ENCODE measurements at regions not wholly inside any gene's neighbourhood (a gene's known extent, or its start where the extent isn't known, plus 50 kb on each side); places are given as distances from the start of the nearest gene placed in this dataset.

- TF ChIP-seq, protein P1, sequence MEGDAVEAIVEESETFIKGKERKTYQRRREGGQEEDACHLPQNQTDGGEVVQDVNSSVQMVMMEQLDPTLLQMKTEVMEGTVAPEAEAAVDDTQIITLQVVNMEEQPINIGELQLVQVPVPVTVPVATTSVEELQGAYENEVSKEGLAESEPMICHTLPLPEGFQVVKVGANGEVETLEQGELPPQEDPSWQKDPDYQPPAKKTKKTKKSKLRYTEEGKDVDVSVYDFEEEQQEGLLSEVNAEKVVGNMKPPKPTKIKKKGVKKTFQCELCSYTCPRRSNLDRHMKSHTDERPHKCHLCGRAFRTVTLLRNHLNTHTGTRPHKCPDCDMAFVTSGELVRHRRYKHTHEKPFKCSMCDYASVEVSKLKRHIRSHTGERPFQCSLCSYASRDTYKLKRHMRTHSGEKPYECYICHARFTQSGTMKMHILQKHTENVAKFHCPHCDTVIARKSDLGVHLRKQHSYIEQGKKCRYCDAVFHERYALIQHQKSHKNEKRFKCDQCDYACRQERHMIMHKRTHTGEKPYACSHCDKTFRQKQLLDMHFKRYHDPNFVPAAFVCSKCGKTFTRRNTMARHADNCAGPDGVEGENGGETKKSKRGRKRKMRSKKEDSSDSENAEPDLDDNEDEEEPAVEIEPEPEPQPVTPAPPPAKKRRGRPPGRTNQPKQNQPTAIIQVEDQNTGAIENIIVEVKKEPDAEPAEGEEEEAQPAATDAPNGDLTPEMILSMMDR (conservative IDR thresholded peaks at IDR 0.05; ENCODE audit: low read depth, low read length) = no peak
- TF ChIP-seq EZH2 (IDR thresholded peaks at IDR 0.05; ENCODE audit: low read length, unreplicated experiment) = no peak
Observed at GRCh38 chr7:104064969-104065387, 75.5 kb upstream of the RELN start.
